ENCODE measurements at regions not wholly inside any gene's neighbourhood (a gene's known extent, or its start where the extent isn't known, plus 50 kb on each side); places are given as distances from the start of the nearest gene placed in this dataset.

GRCh38 chr7:3218411-3219225 is 82.4 kb upstream of the SDK1 start:
- Histone ChIP-seq H3K27me3 (ENCODE audit: low read depth, low read length) (no peaks in the 10 kb centered on the region), H3K4me3 (ENCODE audit: low read length) (no peak overlapping the region), H3K4me2 (ENCODE audit: low read length) (no peak overlapping the region), H3K79me2 (ENCODE audit: low read length) (no peaks in the 10 kb centered on the region), H3K4me1 (ENCODE audit: low read length) (no peaks in the 10 kb centered on the region), H4K20me1 (ENCODE audit: insufficient read depth, low read length) (no peaks in the 10 kb centered on the region), H2AFZ (ENCODE audit: low read depth, low read length) (no peak overlapping the region), H3K9ac (ENCODE audit: low read length) (no peak overlapping the region), H3K9me3 (ENCODE audit: insufficient read depth, low read length) (no peaks in the 10 kb centered on the region), H3K36me3 (replicated peaks; ENCODE audit: low read depth, low read length) (no peaks in the 10 kb centered on the region), H3K27ac (ENCODE audit: low read length) (no peak overlapping the region)
- TF ChIP-seq CTCF (IDR thresholded peaks at IDR 0.05; ENCODE audit: low read depth, low read length) (no peak), EZH2phosphoT487 (IDR thresholded peaks at IDR 0.05; ENCODE audit: low read depth) (no peak)

GRCh38 chr7:3229904-3230470 is 71.1 kb upstream of the SDK1 start:
- Histone ChIP-seq H2AFZ (ENCODE audit: low read depth, low read length) (no peak overlapping the region), H3K9ac (ENCODE audit: low read length) (no peak overlapping the region), H4K20me1 (ENCODE audit: insufficient read depth, low read length) (no peaks in the 10 kb centered on the region), H3K79me2 (ENCODE audit: low read length) (no peaks in the 10 kb centered on the region), H3K27me3 (ENCODE audit: low read depth, low read length) (no peaks in the 10 kb centered on the region), H3K4me3 (ENCODE audit: low read length) (no peak overlapping the region), H3K9me3 (ENCODE audit: insufficient read depth, low read length) (no peaks in the 10 kb centered on the region), H3K4me2 (ENCODE audit: low read length) (no peak overlapping the region), H3K36me3 (replicated peaks; ENCODE audit: low read depth, low read length) (no peaks in the 10 kb centered on the region), H3K4me1 (ENCODE audit: low read length) (0 out of 2 replicates have a peak, but pooled peaks cover 3% of the 10 kb centered on the region), H3K27ac (ENCODE audit: low read length) (no peak overlapping the region)
- TF ChIP-seq CTCF (IDR thresholded peaks at IDR 0.05; ENCODE audit: low read depth, low read length) (no peak), EZH2phosphoT487 (IDR thresholded peaks at IDR 0.05; ENCODE audit: low read depth) (no peak)

GRCh38 chr7:3230908-3231307 is 70.1 kb upstream of the SDK1 start:
- no peaks in the 10 kb centered on the region for H3K9me3 ChIP-seq (ENCODE audit: insufficient read depth, low read length)
- H3K4me2 ChIP-seq (ENCODE audit: low read length) = no peak overlapping the region
- H3K27me3 ChIP-seq (ENCODE audit: low read depth, low read length) = no peaks in the 10 kb centered on the region
- no peak overlapping the region for H3K4me3 ChIP-seq (ENCODE audit: low read length)
- no peaks in the 10 kb centered on the region for H3K79me2 ChIP-seq (ENCODE audit: low read length)
- no peak overlapping the region for H2AFZ ChIP-seq (ENCODE audit: low read depth, low read length)
- H4K20me1 ChIP-seq (ENCODE audit: insufficient read depth, low read length) = no peaks in the 10 kb centered on the region
- H3K9ac ChIP-seq (ENCODE audit: low read length) = no peak overlapping the region
- no peak overlapping the region for H3K27ac ChIP-seq (ENCODE audit: low read length)
- H3K36me3 ChIP-seq (replicated peaks; ENCODE audit: low read depth, low read length) = no peaks in the 10 kb centered on the region
- 0 out of 2 replicates have a peak, but pooled peaks cover 3% of the 10 kb centered on the region for H3K4me1 ChIP-seq (ENCODE audit: low read length)
- TF ChIP-seq CTCF (IDR thresholded peaks at IDR 0.05; ENCODE audit: low read depth, low read length) = no peak
- TF ChIP-seq EZH2phosphoT487 (IDR thresholded peaks at IDR 0.05; ENCODE audit: low read depth) = no peak

- Histone ChIP-seq H3K9ac (ENCODE audit: low read length) (no peak overlapping the region), H3K9me3 (ENCODE audit: insufficient read depth, low read length) (no peaks in the 10 kb centered on the region), H3K4me2 (ENCODE audit: low read length) (no peak overlapping the region), H3K27me3 (ENCODE audit: low read depth, low read length) (no peaks in the 10 kb centered on the region), H2AFZ (ENCODE audit: low read depth, low read length) (no peak overlapping the region), H3K79me2 (ENCODE audit: low read length) (no peaks in the 10 kb centered on the region), H4K20me1 (ENCODE audit: insufficient read depth, low read length) (no peaks in the 10 kb centered on the region), H3K4me3 (ENCODE audit: low read length) (no peak overlapping the region), H3K27ac (ENCODE audit: low read length) (no peak overlapping the region), H3K4me1 (ENCODE audit: low read length) (0 out of 2 replicates have a peak, but pooled peaks cover 3% of the 10 kb centered on the region), H3K36me3 (replicated peaks; ENCODE audit: low read depth, low read length) (no peaks in the 10 kb centered on the region)
- no peak for TF ChIP-seq CTCF (IDR thresholded peaks at IDR 0.05; ENCODE audit: low read depth, low read length)
Measured at GRCh38 chr7:3232228-3232627, 68.8 kb upstream of the SDK1 start.
